ENCODE measurements at regions not wholly inside any gene's neighbourhood (a gene's known extent, or its start where the extent isn't known, plus 50 kb on each side); places are given as distances from the start of the nearest gene placed in this dataset.
"Not testable (repeated sequence)": the region's sequence is repeated elsewhere in the genome, so short reads cannot be mapped to it uniquely, and the experiment has no call there.

DNA sequence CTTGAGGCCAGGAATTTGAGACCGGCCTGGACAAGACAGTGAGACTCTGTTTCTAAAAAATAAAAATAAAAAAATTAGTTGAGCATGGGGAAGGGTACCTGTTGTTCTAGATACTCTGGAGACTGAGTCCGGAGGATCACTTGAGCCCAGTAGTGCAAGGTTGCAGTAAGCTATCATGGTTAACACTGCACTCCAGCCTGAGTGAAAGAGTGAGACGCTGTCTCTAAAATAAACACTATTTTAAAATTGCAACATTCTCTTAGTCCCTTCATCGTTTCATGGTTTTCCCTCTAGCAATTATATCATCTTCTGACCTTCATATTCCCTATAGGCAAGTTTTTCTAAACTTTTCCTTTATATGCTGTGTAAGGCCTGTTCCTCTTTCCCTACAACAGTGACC lies 248.5 kb downstream of the VAPA start:
- no peak for DNase-seq (ENCODE audit: low read depth in 4 of 4, low spot score in 3 of 4)

DNA sequence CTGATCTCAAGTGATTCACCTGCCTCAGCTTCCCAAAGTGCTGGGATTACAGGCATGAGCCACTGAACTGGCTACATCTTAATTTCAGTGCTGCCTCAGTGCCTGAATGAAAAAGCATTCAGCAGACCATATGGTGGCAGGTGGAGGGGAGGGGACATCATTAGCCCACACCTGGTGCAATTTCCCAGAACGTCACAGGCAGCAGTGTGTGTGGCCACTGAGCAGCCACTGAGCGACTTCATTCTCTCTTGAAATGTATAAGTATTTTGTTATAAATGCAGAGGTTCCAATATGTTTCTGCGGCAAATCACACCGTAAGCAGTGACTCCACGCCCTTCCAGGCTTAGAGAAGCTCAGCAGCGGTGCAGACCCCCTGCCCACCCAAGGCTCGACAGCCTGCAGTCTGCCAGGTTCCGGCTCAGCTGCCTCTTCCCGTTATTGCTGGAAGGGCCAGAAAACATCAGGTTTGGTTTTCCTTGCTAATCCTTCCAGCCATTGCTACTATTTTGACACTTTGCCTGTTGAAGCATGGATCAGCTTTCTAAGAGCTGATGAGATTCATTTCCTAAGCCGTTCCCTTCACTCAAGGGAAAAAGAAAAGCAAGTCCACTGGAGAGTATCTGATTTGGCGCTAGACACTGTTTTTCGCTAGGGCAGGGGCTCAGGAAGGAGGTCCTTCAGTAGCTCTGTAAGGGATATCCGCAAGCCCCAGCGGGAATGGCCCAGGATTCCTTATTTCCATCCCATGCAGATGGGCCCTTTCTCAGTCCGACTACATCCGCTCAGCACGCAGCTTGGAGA lies 250.7 kb downstream of the VAPA start:
- DNase-seq (ENCODE audit: low read depth in 4 of 4, low spot score in 3 of 4) = no peak

DNA sequence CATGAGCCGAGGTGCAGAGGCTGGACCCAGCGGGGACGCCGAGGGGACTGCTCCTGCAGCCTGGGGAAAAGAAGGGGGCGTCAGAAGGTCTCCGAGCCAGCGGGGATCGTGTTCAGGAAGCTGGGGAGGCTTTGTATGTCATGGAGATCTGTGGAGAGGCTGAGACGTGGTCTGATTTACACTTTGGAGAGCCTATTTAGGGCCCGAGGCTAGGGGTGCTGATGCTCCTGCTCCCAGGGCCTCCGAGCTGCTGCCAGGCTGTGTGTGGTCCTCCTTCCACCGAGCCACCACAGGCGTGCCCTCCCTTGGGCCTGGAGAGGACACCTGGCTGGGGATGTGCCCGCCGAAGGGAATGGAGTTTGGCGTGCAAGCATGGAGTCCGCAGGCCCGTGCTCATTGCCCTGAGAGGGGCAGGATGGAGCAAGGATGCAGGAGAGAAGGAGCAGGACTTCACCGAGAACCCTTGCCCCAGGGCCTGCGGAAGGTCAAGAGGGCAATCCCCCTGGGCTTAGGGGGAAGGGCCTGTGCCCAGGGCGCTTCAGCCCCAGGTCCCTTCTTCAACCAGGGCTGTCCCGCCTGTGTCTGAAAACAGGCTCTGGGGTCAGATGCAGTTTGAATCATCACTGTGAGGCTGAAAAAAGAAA lies 252.5 kb downstream of the VAPA start:
- DNase-seq (ENCODE audit: low read depth in 4 of 4, low spot score in 3 of 4) = no peak

DNA sequence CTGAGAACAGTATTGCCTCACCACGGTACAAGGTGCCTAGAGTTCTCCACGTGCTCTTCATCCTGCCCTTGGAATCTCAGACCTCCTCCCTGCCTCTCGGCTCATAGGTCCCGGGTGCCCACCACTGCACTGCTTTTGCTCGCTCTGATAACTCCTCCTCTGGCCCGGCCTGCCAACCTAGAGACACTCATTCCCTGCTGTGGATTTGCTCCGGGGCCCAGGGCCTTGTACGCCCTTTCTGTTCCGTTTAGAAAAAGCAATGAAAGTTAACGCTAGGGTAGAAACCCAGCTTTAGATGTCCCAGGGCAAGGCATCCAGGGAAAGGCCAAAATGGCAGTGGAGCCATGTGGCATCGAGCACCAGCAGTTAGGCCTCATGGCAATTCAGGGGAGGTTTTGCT lies 253.9 kb downstream of the VAPA start:
- DNase-seq (ENCODE audit: low read depth in 4 of 4, low spot score in 3 of 4) = no peak

DNA sequence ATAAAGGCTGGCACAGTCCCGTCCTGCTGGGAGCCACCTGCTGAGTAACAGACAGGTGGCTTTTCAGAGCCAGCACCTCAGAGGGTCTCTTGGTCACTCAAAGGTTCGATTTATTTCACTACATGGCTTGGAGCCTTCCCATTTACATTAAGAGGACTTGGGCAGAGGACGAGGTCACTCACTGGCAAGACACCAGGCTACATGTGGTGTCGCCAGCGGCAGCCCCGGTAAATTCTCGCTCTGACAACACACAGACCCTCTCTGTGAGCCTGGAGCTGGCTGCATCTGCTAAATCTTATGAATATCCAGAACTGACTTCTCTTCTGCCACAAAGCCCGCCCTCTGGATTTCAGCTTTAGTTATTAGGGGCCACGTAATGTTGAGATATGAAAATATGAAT lies 254.7 kb downstream of the VAPA start:
- DNase-seq (ENCODE audit: low read depth in 4 of 4, low spot score in 3 of 4) = no peak

DNA sequence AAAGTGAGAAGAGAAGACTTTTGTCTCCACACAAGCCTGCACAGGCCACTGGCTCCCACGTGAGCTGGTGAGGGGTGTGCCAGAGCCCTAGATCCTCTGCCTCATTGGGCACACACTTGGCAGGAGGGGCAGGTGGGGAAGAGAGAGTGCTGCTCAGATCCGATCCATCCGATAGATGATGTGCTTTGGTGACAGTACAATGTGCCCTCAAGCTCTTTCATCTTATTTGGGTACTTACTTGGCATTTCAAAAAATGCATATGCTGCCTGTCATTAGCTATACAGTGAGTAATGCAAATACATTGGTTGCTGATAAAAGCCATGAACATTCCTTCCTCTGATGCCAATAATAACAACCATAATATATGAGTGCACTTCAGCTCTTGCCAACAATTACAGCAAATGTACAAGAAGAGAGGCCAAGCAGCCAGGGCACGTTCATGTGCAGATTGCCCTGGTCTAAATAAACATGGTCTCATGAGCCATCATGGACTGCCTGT lies 255.3 kb downstream of the VAPA start:
- no peak for DNase-seq (ENCODE audit: low read depth in 4 of 4, low spot score in 3 of 4)

DNA sequence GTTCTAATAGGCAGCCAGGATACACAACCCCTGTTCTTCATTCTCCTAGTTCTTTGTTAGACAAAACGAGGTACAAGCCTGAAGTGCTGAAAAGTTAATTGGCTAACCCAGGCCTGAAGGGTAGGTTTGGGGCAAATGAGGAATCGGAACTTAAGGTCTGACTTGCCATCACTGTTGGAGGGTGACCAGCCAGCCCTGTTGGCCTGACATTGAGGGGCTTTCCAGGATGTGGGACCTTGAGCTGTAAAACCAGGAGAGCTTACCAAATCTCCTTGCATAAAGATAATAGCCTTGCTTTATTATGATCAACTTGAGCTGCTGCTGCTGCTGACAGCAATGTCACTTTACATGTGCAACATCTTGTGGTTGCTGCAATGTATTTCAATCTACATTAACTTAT lies 256.0 kb downstream of the VAPA start:
- no peak for DNase-seq (ENCODE audit: low read depth in 4 of 4, low spot score in 3 of 4)

DNA sequence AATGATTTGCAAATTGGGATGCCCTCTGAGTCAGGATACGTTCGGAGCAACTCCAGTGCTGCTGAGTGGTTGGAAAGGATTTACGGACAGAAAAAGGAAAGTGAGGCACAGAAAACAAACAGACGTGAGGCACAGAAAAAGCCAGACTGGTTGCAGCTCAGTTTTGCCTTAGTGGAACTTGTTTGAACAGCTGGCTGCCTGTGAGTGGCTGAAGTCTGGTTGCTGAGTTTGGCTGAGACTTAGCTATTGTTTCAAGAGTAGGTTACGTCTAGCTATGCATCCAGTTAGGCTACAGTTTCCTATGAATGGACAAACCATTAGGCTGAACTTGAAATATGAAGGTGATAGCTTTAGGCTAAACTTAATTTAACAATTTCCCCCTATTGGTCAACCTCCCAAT lies 256.6 kb downstream of the VAPA start:
- DNase-seq (ENCODE audit: low read depth in 4 of 4, low spot score in 3 of 4) = no peak

DNA sequence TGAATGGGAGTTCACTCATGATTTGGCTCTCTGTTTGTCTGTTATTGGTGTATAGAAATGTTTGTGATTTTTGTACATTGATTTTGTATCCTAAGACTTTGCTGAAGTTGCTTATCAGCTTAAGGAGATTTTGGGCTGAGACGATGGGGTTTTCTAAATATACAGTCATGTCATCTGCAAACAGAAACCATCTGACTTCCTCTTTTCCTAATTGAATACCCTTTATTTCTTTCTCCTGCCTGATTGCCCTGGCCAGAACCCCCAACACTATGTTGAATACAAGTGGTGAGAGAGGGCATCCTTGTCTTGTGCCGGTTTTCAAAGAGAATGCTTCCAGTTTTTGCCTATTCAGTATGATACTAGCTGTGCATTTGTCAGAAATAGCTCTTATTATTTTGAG lies 261.5 kb downstream of the VAPA start:
- DNase-seq (ENCODE audit: low read depth in 4 of 4, low spot score in 3 of 4) = not testable (repeated sequence)

DNA sequence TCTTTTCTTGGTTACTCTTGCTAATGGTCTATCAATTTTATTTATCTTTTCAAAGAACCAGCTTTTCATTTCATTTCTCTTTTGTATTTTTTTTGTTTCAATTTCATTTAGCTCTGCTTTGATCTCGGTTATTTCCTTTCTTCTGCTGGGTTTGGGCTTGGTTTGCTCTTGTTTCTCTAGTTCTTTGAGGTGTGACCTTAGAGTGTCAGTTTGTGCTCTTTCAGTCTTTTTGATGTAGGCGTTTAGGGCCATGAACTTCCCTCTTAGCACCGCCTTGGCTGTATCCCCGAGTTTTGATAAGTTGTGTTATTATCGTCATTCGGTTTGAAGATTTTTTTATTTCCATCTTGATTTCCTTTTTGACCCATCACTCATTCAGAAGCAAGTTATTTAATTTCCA lies 265.5 kb downstream of the VAPA start:
- DNase-seq (ENCODE audit: low read depth in 4 of 4, low spot score in 3 of 4) = not testable (repeated sequence)

DNA sequence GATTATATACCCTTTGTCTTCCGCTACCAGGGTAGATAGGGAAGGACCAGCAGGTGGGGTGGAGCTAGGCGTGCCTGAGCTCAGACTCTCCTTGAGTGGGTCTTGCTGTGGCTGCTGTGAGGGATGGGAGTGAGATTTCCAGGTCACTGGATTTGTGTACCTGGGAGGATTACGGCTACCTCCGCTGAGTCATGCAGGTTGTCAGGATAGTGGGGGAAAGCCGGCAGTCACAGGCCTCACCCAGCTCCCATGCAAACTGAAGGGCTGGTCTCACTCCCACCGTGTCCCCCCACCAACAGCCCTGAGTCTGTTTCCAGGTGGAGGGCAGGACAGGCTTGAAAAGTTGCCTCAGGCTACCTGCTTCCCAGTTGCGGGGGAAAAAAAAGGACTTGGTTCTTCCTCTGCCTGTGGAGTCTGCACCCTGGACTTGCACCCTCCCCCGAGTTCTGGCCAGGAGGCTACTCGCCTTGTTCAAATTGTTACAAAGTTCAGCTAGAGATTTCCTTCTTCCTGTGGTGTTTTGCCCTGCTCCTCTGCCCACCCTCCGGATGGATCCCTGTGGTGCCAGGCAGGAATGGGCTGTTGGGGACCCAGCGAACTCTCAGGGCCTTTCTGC lies 268.3 kb downstream of the VAPA start:
- no peak for DNase-seq (ENCODE audit: low read depth in 4 of 4, low spot score in 3 of 4)

DNA sequence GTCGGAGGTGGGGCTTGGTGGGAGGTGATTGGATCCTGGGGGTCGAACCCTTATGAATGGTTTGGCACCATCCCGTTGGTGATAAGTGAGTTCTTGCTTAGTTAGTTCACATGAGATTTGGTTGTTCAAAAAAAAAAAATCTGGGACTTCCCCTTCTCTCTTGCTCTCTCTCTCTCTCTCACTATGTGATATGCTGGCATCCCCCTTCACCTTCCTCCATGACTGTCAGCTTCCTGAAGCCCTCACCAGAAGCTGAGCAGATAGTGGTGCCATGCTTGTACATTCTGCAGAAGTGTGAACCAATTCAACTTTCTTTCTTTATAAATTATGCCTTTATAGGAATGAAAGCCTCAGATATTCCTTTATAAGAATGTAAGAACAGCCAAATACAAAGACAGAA lies 269.7 kb upstream of the APCDD1 start:
- DNase-seq (ENCODE audit: low read depth in 4 of 4, low spot score in 3 of 4) = no peak

DNA sequence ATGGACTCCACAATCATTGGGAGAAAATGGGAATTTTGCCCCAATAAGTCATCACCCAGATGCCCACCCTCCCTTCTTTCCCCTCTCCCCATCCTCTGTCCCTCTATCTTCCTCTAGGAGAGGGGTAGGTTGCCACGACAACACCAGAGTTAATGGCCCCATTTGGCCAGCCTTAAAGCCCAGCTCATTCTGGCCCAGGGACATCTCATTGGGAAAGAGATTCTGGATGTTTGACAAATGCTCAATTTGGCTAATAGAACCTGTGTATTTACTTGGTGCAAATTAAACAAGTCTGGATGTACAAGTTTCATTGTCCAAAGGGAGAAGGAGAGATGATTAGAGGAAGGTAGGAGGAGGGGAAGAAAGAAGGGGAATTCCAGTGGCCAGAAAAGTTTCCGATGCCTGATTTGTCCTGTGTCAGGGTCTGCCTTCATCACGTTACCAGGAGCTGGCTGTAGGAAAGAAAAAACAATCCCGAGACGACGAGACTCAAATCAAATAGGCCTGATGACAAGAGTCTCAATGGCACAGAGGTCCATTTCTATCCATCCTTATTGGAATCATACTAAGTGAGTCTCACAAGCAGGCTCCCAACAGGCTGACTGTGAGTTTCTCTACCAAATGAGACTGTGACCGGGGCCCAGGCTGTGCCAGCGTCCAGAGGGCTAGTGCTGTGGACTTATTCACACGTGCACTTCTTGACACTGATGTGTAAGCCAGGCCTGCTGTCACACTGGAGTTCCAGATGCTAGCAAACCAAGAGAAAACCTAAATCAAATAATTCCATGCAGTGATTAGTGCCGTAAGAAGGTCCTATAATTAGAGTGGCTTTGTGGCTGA lies 265.2 kb upstream of the APCDD1 start:
- DNase-seq (ENCODE audit: low read depth in 4 of 4, low spot score in 3 of 4) = no peak

DNA sequence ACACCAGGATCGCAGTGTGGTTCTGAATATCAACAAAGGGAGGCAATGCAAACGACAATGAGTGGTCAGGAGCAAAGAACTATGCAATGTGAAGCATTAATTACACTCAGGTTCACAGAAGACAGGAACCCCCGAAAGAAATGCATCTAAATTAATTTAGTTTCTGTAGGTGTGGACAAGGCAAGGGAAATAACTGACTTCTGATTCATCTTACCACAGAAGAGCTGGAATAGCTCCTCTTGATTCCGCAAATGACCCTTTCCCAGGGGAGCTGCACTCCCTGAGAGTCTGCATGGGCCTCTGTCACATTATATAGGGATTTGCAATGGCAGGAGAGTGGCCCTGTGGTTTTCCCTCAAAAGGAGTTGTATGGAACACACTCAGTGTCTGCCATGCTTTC lies 263.9 kb upstream of the APCDD1 start:
- no peak for DNase-seq (ENCODE audit: low read depth in 4 of 4, low spot score in 3 of 4)

DNA sequence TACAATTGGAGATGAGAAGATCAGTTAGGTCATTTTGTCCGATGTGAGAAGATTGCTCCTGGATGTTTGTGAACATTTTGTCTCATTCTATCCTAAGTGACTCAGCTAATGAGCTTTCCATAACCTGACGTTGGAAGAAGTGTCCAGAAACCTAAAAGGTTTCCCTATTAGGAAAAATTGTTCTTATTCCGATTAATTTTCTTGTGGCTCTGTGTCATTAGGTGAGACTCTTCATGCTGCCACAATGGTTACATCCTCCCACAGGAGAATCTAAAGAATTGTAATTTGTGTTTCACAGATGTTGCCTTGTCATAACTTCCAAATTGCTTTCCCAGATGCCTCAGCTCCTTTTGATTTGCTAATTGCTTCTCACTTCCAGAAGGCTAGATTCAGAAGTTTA lies 261.0 kb upstream of the APCDD1 start:
- DNase-seq (ENCODE audit: low read depth in 4 of 4, low spot score in 3 of 4) = no peak

DNA sequence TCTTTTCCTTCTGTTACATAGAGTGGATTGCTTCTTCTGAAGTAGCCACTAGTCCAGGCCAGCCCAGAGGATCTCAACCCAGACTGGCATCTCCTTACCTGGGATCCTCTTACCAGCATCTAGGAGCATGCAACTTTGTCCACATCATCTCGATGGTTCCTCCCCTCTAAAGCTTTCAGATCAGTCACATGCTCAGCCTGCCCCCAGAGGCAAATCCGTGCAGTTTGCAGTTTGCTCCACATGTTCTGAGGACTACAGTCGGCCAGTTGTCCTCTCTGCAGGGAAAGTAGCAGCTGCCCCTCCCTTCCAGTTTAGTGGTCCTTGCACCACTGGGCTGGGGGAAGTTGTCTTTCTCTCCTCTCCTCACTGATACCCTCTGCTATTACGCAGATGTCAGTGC lies 259.8 kb upstream of the APCDD1 start:
- no peak for DNase-seq (ENCODE audit: low read depth in 4 of 4, low spot score in 3 of 4)

DNA sequence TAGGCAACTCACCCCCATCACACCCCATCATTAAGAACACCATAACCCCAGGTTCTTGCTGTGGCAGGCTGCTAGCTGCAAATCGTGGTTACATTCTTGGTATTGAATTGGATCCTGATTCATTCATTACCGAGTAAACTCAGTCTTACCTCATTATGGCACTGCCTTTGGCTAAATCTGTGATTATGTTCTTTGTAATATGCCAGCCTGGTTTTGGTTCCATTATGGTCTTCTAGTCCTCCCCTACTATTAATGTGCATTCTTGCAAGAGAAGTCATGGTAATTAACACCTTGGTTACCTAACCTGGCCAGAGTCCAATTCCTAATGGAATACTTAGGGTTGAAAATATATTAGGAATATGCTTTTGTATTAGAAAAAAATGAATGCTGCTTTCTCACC lies 258.9 kb upstream of the APCDD1 start:
- no peak for DNase-seq (ENCODE audit: low read depth in 4 of 4, low spot score in 3 of 4)

DNA sequence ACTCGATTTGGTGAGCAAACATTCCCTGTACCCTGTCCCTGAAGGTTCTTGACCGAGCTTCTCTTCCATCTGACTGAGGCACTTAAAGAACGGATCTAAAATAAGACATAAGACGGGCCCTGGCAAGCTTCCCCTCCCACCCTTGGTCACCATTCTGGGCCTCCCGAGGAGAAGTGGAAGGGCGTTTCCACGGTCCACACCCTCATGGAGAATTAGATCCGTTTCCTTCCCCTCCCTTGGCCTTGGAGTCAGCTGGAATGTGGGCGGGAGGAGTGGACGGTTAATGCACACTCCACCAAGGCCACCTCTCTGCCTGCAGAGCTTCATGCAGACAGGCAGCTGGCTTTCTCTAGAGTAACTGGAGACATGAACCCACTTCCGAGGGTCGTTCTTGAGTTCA lies 257.3 kb upstream of the APCDD1 start:
- DNase-seq (ENCODE audit: low read depth in 4 of 4, low spot score in 3 of 4) = no peak

DNA sequence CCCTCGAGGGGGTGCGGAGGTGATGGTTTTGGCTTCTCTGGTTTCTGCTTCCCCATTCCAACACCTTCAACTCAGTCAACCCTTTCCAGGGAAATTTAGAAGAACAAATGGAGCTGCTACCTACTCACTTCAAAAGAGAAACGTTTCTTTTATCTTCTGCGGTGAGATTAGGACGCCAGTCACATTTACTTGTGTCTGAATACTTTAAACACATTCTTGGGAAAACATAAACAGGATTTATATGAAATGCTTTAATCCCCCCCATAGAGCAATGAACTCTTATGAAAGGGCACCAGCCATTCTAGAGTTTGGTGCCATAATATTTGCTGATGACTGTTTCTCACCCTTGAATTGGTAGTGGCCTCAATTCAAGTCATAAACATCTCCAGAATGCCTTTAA lies 253.2 kb upstream of the APCDD1 start:
- DNase-seq (ENCODE audit: low read depth in 4 of 4, low spot score in 3 of 4) = no peak

DNA sequence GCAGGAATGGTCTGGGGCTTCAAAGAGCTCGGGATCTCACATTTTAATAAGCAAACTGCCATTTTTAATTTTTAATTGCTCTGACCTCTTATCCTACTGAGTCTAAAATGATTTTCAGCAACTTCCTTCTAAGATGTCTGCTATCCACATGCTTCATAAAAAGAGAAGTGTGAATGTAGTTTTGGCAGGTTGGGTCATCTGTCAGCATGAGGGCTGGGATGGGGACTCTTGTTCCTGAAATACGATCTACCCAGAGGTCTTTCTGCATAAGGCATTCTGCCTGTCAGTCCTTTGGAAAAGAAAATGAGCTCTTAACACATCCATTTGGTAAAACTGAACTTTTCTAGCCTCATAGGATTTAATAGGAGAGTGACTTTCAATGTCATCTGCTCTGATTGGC lies 252.8 kb upstream of the APCDD1 start:
- DNase-seq (ENCODE audit: low read depth in 4 of 4, low spot score in 3 of 4) = no peak

DNA sequence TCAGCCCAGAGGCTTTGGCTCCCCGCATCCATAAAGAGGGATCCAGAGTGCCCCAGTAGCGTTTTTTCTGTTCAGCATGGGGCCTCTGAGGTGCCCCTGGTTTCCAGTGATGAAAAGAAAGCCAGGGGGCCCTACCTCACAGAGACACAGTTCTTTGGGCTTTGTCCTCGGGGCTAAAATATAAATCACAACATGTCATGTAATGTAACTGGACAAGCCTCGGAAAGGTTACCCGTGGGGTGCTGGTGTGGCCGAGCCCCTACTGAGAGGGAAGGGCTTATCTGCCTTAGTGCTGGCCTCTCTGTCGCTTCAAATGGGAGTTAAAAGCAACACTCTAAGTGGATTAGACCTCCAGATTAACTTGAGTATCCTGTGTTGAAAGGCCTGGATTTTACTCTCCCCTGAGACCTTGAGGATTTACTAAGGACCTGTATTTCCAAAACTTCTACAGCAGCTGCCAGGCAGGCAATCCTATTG lies 251.6 kb upstream of the APCDD1 start:
- no peak for DNase-seq (ENCODE audit: low read depth in 4 of 4, low spot score in 3 of 4)

Measured in right renal pelvis (tissue), 4 donors.